Endothelial cell of umbilical vein (primary cell): ENCODE measurements at regions not wholly inside any gene's neighbourhood (a gene's known extent, or its start where the extent isn't known, plus 50 kb on each side); places are given as distances from the start of the nearest gene placed in this dataset.

Source experiments
- BruUV-seq: library from RNA; stranded (reverse); fragments of 400-500 nt; replicated peaks from 2 replicates; lab custom pipeline; 2021; lab: Mats Ljungman, UMichigan
- CTCF ChIA-PET: fragments of 300-600, 350-600 bp; sonication (Branson Sonifier 250); formaldehyde crosslinking; loops from one replicate; lab custom pipeline; 2021; ENCODE audit warnings: antibody characterized with exemption, inconsistent platforms; lab: Charles Lee
- POLR2A ChIA-PET: fragments of 300-600, 350-600 bp; sonication (Branson Sonifier 250); formaldehyde crosslinking; loops from one replicate; lab custom pipeline; 2021; ENCODE audit warnings: antibody characterized with exemption, inconsistent platforms; lab: Charles Lee
- DNase-seq: peaks from one replicate; pipeline ENCODE4 v3.0.0-alpha.2; 2011; ENCODE audit warnings: low read depth, low spot score
- FAIRE-seq: peaks from 2 replicates; lab custom pipeline; 2011; peaks lifted over from hg19 to GRCh38; lab: Jason Lieb, UNC
- H2AFZ ChIP-seq: 2 replicates; pipeline ENCODE4 v1.6.0; 2012; ENCODE audit warnings: low read depth, low read length, control low read depth, inconsistent platforms
- H3K27ac ChIP-seq: 2 replicates; pipeline ENCODE4 v1.5.1; 2011; ENCODE audit warnings: low read depth, mild to moderate bottlenecking, control low read depth, low read length, moderate library complexity; ENCODE audit not compliant: insufficient read depth
- H3K27me3 ChIP-seq, 2 experiments: 2 replicates each; pipeline versions ENCODE4 v1.6.0 to v1.6.1; 2011; ENCODE audit warnings: low read length in 2 of 2, mixed read lengths in 1 of 2; ENCODE audit not compliant: control insufficient read depth in 2 of 2, insufficient read depth in 2 of 2
- H3K36me3 ChIP-seq, 2 experiments: 2 replicates in 1 of 2; 3 replicates in 1 of 2; pipeline ENCODE4 v1.5.1; 2011; ENCODE audit warnings: low read length in 2 of 2, mild to moderate bottlenecking in 1 of 2, moderate library complexity in 1 of 2; ENCODE audit not compliant: control insufficient read depth in 2 of 2, insufficient read depth in 2 of 2; ENCODE audit errors: extremely low read depth in 1 of 2
- H3K4me1 ChIP-seq: 3 replicates; pipeline ENCODE4 v1.5.1; 2011; ENCODE audit warnings: mild to moderate bottlenecking, low read length; ENCODE audit not compliant: control insufficient read depth, insufficient read depth; ENCODE audit errors: extremely low read depth
- H3K4me2 ChIP-seq: 2 replicates; pipeline ENCODE4 v1.6.1; 2011; ENCODE audit warnings: low read length, control low read depth, mixed read lengths; ENCODE audit not compliant: insufficient read depth
- H3K4me3 ChIP-seq, 3 experiments: fragments of 200-600 bp in 1 of 3; sonication (generic), shearing (Covaris generic) in 1 of 3; replicated peaks in 1 of 3; 2 replicates each; pipeline ENCODE4 v1.5.1; 2011 to 2016; ENCODE audit warnings: control low read depth in 3 of 3, low read length in 3 of 3, mild to moderate bottlenecking in 2 of 3, inconsistent platforms in 1 of 3, low read depth in 1 of 3, moderate library complexity in 1 of 3; ENCODE audit not compliant: insufficient read depth in 1 of 3
- H3K79me2 ChIP-seq: 2 replicates; pipeline ENCODE4 v1.6.0; 2012; ENCODE audit warnings: low read length, inconsistent platforms; ENCODE audit not compliant: control insufficient read depth, insufficient read depth
- H3K9ac ChIP-seq: replicated peaks from 2 replicates; pipeline ENCODE3; 2011; ENCODE audit warnings: low read length, control low read depth; ENCODE audit not compliant: insufficient read depth; ENCODE audit errors: extremely low read depth
- H3K9me1 ChIP-seq: replicated peaks from 3 replicates; pipeline ENCODE4 v1.6.0; 2011; ENCODE audit warnings: mild to moderate bottlenecking, low read length; ENCODE audit not compliant: control insufficient read depth, insufficient read depth; ENCODE audit errors: extremely low read depth
- H3K9me3 ChIP-seq: replicated peaks from 2 replicates; pipeline ENCODE4 v1.5.1; 2012; ENCODE audit warnings: low read length, inconsistent platforms; ENCODE audit not compliant: control insufficient read depth, insufficient read depth
- H4K20me1 ChIP-seq: replicated peaks from 2 replicates; pipeline ENCODE3; 2011; ENCODE audit warnings: mild to moderate bottlenecking, low read length; ENCODE audit not compliant: control insufficient read depth, insufficient read depth; ENCODE audit errors: extremely low read depth
- CTCF ChIP-seq, 2 donors: IDR thresholded peaks; 1 replicate in 1 of 2; 2 replicates in 1 of 2; pipeline ENCODE4 v1.5.1; 2011; ENCODE audit warnings: low read length in 2 of 2, mild to moderate bottlenecking in 2 of 2, moderate library complexity in 2 of 2, control low read depth in 1 of 2, inconsistent platforms in 1 of 2, low read depth in 1 of 2; ENCODE audit not compliant: insufficient read depth in 1 of 2; ENCODE audit errors: extremely low read depth in 1 of 2
- EZH2 ChIP-seq: IDR thresholded peaks from 2 replicates; pipeline ENCODE4 v1.6.1; 2012; ENCODE audit warnings: borderline replicate concordance, low read depth, mild to moderate bottlenecking, moderate library complexity, low read length, inconsistent platforms; ENCODE audit not compliant: severe bottlenecking
- FOS ChIP-seq: IDR thresholded peaks from 2 replicates; pipeline ENCODE4 v1.6.1; 2011; ENCODE audit warnings: mild to moderate bottlenecking, low read length, moderate library complexity, borderline replicate concordance; ENCODE audit not compliant: insufficient read depth
- GATA2 ChIP-seq: IDR thresholded peaks from 2 replicates; pipeline ENCODE4 v1.7.0; 2011; ENCODE audit warnings: low read depth, mild to moderate bottlenecking, moderate library complexity, mixed read lengths, low read length; ENCODE audit not compliant: insufficient read length, insufficient read depth
- JUN ChIP-seq: IDR thresholded peaks from 2 replicates; pipeline ENCODE4 v1.6.1; 2011; ENCODE audit warnings: borderline replicate concordance, low read depth; ENCODE audit not compliant: insufficient read length, insufficient read depth
- MAX ChIP-seq: IDR thresholded peaks from 2 replicates; pipeline ENCODE4 v1.6.1; 2011; ENCODE audit not compliant: insufficient read depth, insufficient read length
- MYC ChIP-seq: IDR thresholded peaks from one replicate; pipeline ENCODE4 v1.6.1; 2011; ENCODE audit warnings: mild to moderate bottlenecking, low read depth, low read length
- POLR2A ChIP-seq: IDR thresholded peaks from 2 replicates; pipeline ENCODE4 v1.6.1; 2012; ENCODE audit warnings: low read depth, mild to moderate bottlenecking, control low read depth, low read length
- POLR2AphosphoS5 ChIP-seq: IDR thresholded peaks from 2 replicates; pipeline ENCODE4 v1.6.1; 2012; ENCODE audit warnings: low read depth, mild to moderate bottlenecking, control low read depth, low read length, moderate library complexity; ENCODE audit not compliant: insufficient read depth
- dilution Hi-C: fragments of 300-500 bp; cut with MboI; formaldehyde crosslinking; loops from one replicate; pipeline ENCODE4 v1.15.0; 2019; ENCODE audit warnings: low sequenced_read_pairs; ENCODE audit not compliant: extremely low pct_ligation_motif_present
- intact Hi-C: fragments of 100-400 bp; cut with micrococcal nuclease; formaldehyde crosslinking; loops from one replicate; pipeline ENCODE4 v1.10.0; 2022

- dilution Hi-C loops (no loop called here), intact Hi-C loops (loop anchor here (10.0 kb wide), 1 partner anchor 228 kb away; no protein-coding TSS in a partner anchor)
- CTCF ChIA-PET, result interaction anchor here (1.6 kb wide), 1 partner anchor 41 kb away, joined by 3 read pairs; no protein-coding TSS in a partner anchor
- TF ChIP-seq MAX, result no peak
- no peak for TF ChIP-seq JUN
- TF ChIP-seq GATA2, result no peak
- no peak for TF ChIP-seq CTCF (IDR thresholded peaks at IDR 0.05; ENCODE audit: extremely low read depth in 1 of 2, insufficient read depth in 1 of 2, low read depth in 1 of 2, low read length in 2 of 2)
- no peak for TF ChIP-seq EZH2
- TF ChIP-seq POLR2AphosphoS5, result no peak
- no peak for TF ChIP-seq MYC
- TF ChIP-seq FOS, result no peak
- no peak for TF ChIP-seq POLR2A
- Histone ChIP-seq H3K79me2 (no peaks in the 10 kb centered on the region), H3K36me3 (no peaks in the 10 kb centered on the region), H4K20me1 (no peaks in the 10 kb centered on the region), H2AFZ (no peak overlapping the region), H3K27me3 (peaks cover 23 to 24% of the 10 kb centered on the region in 2 experiments), H3K9me3 (no peaks in the 10 kb centered on the region), H3K27ac (no peak overlapping the region), H3K4me2 (no peak overlapping the region), H3K4me3 (no peak overlapping the region), H3K4me1 (no peaks in the 10 kb centered on the region), H3K9ac (no peak overlapping the region), H3K9me1 (no peaks in the 10 kb centered on the region)
- POLR2A ChIA-PET, result no interaction called here
- BruUV-seq, result no TSS peak
- FAIRE-seq (no peak), DNase-seq (no peak)
Measured at GRCh38 chr2:120446236-120447126, 100.5 kb downstream of the INHBB start.
